ENCODE measurements at regions not wholly inside any gene's neighbourhood (a gene's known extent, or its start where the extent isn't known, plus 50 kb on each side); places are given as distances from the start of the nearest gene placed in this dataset.

DNA sequence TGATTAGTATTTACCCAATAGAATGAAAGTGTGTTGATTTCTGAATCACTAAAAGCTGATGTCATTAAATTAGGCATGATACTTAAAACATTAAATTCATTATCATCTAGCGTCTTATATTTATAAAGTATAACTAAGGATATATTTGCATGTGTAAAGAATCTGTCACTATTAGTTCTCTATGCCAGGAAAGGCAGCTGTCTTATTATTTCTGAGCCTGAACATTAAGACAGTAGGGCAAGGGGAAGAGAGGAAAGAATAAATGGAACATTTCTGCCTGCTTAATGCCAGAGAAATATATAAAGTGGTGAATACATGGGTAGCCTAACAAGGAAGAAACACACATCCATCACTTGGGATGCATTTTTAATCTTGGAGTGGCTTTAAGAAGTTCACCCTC lies 965.1 kb upstream of the TMEM132C start:
- H3K27me3 ChIP-seq (replicated peaks in 1 of 4; ENCODE audit: control extremely low read depth in 1 of 4, control insufficient read depth in 3 of 4, insufficient read depth in 4 of 4, low read length in 3 of 4), result no peaks in the 10 kb centered on the region
- H2AFZ ChIP-seq (ENCODE audit: insufficient read depth, low read depth, low read length, poor library complexity, severe bottlenecking), result no peak overlapping the region
- WGBS (ENCODE audit: insufficient coverage), result no CpG with 5 or more reads among the region's 1 CpG
- H3K4me1 Mint-ChIP-seq, result no peaks in the 10 kb centered on the region
- H3K4me3 ChIP-seq (ENCODE audit: control extremely low read depth in 1 of 5, extremely low read depth in 1 of 5, insufficient read depth in 1 of 5, low read depth in 2 of 5, low read length in 4 of 5), result no peak overlapping the region
- H3K36me3 ChIP-seq (replicated peaks in 1 of 2; ENCODE audit: control extremely low read depth in 1 of 2, control insufficient read depth in 1 of 2, extremely low read depth in 1 of 2, insufficient read depth in 2 of 2, low read length in 1 of 2), result no peaks in the 10 kb centered on the region
- no peak overlapping the region for H3K9ac ChIP-seq (ENCODE audit: low read length)
- H3K27me3 Mint-ChIP-seq, result no peaks in the 10 kb centered on the region
- intact Hi-C loops (cut with micrococcal nuclease), result no loop called here
- H3K27ac Mint-ChIP-seq, result no peak overlapping the region
- no peak overlapping the region for H3K4me2 ChIP-seq (replicated peaks; ENCODE audit: low read depth, low read length, poor library complexity, severe bottlenecking)
- peaks cover 2% of the 10 kb centered on the region for H3K9me3 Mint-ChIP-seq (ENCODE audit: insufficient read depth)
- H4K20me1 ChIP-seq (ENCODE audit: control insufficient read depth, insufficient read depth, low read length, poor library complexity, severe bottlenecking), result no peaks in the 10 kb centered on the region
- DNase-seq (no peak), ATAC-seq (ENCODE audit: low read depth) (no peak)
- H3K4me1 ChIP-seq (ENCODE audit: control insufficient read depth in 2 of 2, insufficient read depth in 2 of 2, low read length in 2 of 2), result no peaks in the 10 kb centered on the region
- peaks cover 0 to 6% (median 0%) of the 10 kb centered on the region in 3 donors for H3K9me3 ChIP-seq (ENCODE audit: control extremely low read depth in 1 of 3, control insufficient read depth in 2 of 3, insufficient read depth in 1 of 3, low read length in 2 of 3)
- TF ChIP-seq, protein P1, sequence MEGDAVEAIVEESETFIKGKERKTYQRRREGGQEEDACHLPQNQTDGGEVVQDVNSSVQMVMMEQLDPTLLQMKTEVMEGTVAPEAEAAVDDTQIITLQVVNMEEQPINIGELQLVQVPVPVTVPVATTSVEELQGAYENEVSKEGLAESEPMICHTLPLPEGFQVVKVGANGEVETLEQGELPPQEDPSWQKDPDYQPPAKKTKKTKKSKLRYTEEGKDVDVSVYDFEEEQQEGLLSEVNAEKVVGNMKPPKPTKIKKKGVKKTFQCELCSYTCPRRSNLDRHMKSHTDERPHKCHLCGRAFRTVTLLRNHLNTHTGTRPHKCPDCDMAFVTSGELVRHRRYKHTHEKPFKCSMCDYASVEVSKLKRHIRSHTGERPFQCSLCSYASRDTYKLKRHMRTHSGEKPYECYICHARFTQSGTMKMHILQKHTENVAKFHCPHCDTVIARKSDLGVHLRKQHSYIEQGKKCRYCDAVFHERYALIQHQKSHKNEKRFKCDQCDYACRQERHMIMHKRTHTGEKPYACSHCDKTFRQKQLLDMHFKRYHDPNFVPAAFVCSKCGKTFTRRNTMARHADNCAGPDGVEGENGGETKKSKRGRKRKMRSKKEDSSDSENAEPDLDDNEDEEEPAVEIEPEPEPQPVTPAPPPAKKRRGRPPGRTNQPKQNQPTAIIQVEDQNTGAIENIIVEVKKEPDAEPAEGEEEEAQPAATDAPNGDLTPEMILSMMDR (IDR thresholded peaks at IDR 0.05), result no peak
- no peak for TF ChIP-seq EZH2 (IDR thresholded peaks at IDR 0.05; ENCODE audit: borderline replicate concordance, insufficient read depth, low read depth, low read length, poor library complexity, severe bottlenecking)
- H3K4me3 Mint-ChIP-seq, result no peak overlapping the region
- no peak overlapping the region for H3K27ac ChIP-seq (ENCODE audit: low read length in 2 of 2)
- CTCF ChIA-PET, result no interaction called here
- no peaks in the 10 kb centered on the region for H3K79me2 ChIP-seq (ENCODE audit: control insufficient read depth, insufficient read depth, low read length)
- POLR2A ChIA-PET, result no interaction called here

DNA sequence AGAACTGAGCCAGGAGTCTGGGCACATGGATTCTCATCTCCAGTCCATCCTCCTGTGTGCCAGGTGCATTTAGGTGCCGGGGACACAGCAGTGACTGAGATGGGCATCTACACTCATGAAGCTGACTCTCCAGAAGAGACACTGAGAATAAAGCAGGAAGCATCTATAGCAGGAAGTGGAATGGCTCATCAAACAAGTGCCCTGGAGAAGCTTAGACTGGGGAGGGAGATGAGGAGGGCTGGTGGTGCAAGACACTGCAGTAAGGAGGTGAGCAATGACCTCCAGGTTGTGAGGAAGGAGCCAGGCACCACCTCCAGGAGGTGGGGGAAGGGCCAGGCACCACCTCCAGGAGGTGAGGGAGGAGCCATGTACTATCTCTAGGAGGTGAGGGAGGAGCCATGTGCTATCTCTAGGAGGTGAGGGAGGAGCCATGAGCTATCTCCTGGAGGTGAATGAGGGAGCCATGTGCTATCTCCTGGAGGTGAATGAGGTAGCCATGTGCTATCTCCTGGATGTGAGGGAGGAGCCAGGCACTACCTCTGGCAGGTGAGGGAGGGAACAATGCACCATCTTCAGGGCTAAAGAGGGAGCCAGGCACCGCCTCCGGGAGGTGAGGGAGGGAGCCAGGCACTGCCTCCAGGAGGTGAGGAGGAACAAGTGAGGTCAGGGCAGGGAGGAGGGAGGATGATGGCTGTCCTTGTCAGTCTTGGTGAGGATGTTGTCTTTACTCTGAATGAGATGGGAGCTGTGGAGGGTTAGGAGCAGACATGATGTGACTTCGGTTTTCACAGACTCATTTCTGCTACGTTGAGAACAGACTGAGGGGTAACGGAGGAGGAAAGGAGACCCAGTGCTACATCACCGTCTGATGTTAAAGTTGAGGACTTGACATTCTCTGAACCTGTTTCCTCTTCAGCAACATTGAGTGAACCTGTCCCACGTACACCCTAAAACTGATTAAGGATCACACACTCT lies 961.9 kb upstream of the TMEM132C start:
- Histone ChIP-seq H3K4me1 (ENCODE audit: control insufficient read depth in 2 of 2, insufficient read depth in 2 of 2, low read length in 2 of 2) (no peaks in the 10 kb centered on the region), H3K27me3 (replicated peaks in 1 of 4; ENCODE audit: control extremely low read depth in 1 of 4, control insufficient read depth in 3 of 4, insufficient read depth in 4 of 4, low read length in 3 of 4) (no peaks in the 10 kb centered on the region), H3K4me3 (ENCODE audit: control extremely low read depth in 1 of 5, extremely low read depth in 1 of 5, insufficient read depth in 1 of 5, low read depth in 2 of 5, low read length in 4 of 5) (no peak overlapping the region), H3K36me3 (replicated peaks in 1 of 2; ENCODE audit: control extremely low read depth in 1 of 2, control insufficient read depth in 1 of 2, extremely low read depth in 1 of 2, insufficient read depth in 2 of 2, low read length in 1 of 2) (no peaks in the 10 kb centered on the region), H2AFZ (ENCODE audit: insufficient read depth, low read depth, low read length, poor library complexity, severe bottlenecking) (no peak overlapping the region), H3K4me2 (replicated peaks; ENCODE audit: low read depth, low read length, poor library complexity, severe bottlenecking) (no peak overlapping the region), H4K20me1 (ENCODE audit: control insufficient read depth, insufficient read depth, low read length, poor library complexity, severe bottlenecking) (no peaks in the 10 kb centered on the region), H3K9ac (ENCODE audit: low read length) (no peak overlapping the region), H3K27ac (ENCODE audit: low read length in 2 of 2) (no peak overlapping the region), H3K79me2 (ENCODE audit: control insufficient read depth, insufficient read depth, low read length) (no peaks in the 10 kb centered on the region), H3K9me3 (ENCODE audit: control extremely low read depth in 1 of 3, control insufficient read depth in 2 of 3, insufficient read depth in 1 of 3, low read length in 2 of 3) (peaks cover 0 to 9% (median 0%) of the 10 kb centered on the region in 3 donors)
- POLR2A ChIA-PET, result no interaction called here
- WGBS (ENCODE audit: insufficient coverage), result 92% methylated on average over 6 of the region's 8 CpGs
- no peaks in the 10 kb centered on the region for H3K4me1 Mint-ChIP-seq
- intact Hi-C loops (cut with micrococcal nuclease), result no loop called here
- CTCF ChIA-PET, result no interaction called here
- H3K27me3 Mint-ChIP-seq, result no peaks in the 10 kb centered on the region
- no peak for TF ChIP-seq EZH2 (IDR thresholded peaks at IDR 0.05; ENCODE audit: borderline replicate concordance, insufficient read depth, low read depth, low read length, poor library complexity, severe bottlenecking)
- TF ChIP-seq, protein P1 (IDR thresholded peaks at IDR 0.05), result no peak
- no peak overlapping the region for H3K4me3 Mint-ChIP-seq
- ATAC-seq (ENCODE audit: low read depth) (no peak), DNase-seq (no peak)
- no peaks in the 10 kb centered on the region for H3K9me3 Mint-ChIP-seq (ENCODE audit: insufficient read depth)
- H3K27ac Mint-ChIP-seq, result no peak overlapping the region

Measured in B cell (primary cell).